ENCODE measurements at regions not wholly inside any gene's neighbourhood (a gene's known extent, or its start where the extent isn't known, plus 50 kb on each side); places are given as distances from the start of the nearest gene placed in this dataset.

DNA sequence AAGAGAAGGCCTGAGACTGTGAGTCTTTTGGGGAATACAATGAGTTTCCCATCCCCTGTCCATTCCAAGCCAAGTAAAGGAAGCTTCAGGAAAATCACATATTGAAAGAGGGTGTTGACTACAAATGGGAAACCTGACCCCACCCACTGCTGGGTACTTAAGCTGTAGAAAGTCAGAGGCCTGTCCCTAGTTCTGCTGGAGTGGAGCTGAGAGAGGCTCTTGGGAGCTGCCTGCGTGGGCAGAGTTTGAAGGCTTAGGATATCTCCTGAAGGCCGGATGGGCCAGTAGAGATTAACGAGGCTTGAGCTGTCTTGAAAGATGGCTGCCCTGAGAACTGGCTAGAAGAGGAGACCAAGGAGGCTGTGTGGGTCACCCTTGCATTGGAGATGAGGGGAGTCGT is 176.2 kb upstream of the NECTIN1 start:
- Mint-ChIP-seq H3K27me3 (ENCODE audit: low read depth) (peaks cover 11% of the 10 kb centered on the region), H3K9me3 (no peaks in the 10 kb centered on the region), H3K4me1 (peaks cover 30 to 37% of the 10 kb centered on the region in 2 experiments), H3K4me3 (no peak overlapping the region), H3K27ac (no peak overlapping the region), H3K36me3 (ENCODE audit: insufficient read depth in 1 of 3, low read depth in 3 of 3) (no peaks in the 10 kb centered on the region; a peak in 1 of 7 replicates)
- Histone ChIP-seq H3K23ac (ENCODE audit: insufficient read length, low read depth, low read length) (no peak overlapping the region), H4K20me1 (ENCODE audit: control insufficient read depth, insufficient read depth, insufficient read length) (no peaks in the 10 kb centered on the region), H3T11ph (ENCODE audit: low read length) (no peak overlapping the region), H3K4ac (ENCODE audit: low read depth, low read length) (no peak overlapping the region), H3K18ac (ENCODE audit: insufficient read length, low read depth, low read length) (no peak overlapping the region), H2BK120ac (ENCODE audit: low read depth, low read length, poor library complexity, severe bottlenecking) (no peak overlapping the region), H2AFZ (ENCODE audit: low read length) (no peak overlapping the region), H4K8ac (replicated peaks; ENCODE audit: insufficient read length, low read depth, low read length) (no peak overlapping the region), H3K9me3 (ENCODE audit: control insufficient read depth, low read depth, low read length) (no peaks in the 10 kb centered on the region), H3K79me1 (ENCODE audit: insufficient read depth, low read depth, low read length, poor library complexity, severe bottlenecking) (no peaks in the 10 kb centered on the region), H3K4me1 (ENCODE audit: insufficient read depth, low read length) (peaks cover 2% of the 10 kb centered on the region; the same call in 1 of the 2 replicates), H3K23me2 (ENCODE audit: insufficient read length, low read depth, low read length, poor library complexity, severe bottlenecking) (no peaks in the 10 kb centered on the region), H2BK15ac (ENCODE audit: low read depth, low read length) (no peak overlapping the region), H2AK5ac (ENCODE audit: insufficient read length, low read length) (no peak overlapping the region), H2BK12ac (ENCODE audit: insufficient read length, low read depth, low read length) (no peak overlapping the region), H4K5ac (ENCODE audit: insufficient read length, low read depth, low read length) (no peak overlapping the region), H3K27ac (ENCODE audit: insufficient read length, low read depth, low read length) (no peak overlapping the region), H3K27me3 (ENCODE audit: insufficient read depth, low read length) (no peaks in the 10 kb centered on the region), H3K9ac (ENCODE audit: extremely low read depth, insufficient read length, low read length) (no peak overlapping the region), H3K4me2 (ENCODE audit: insufficient read depth, insufficient read length, low read length) (no peak overlapping the region), H3K14ac (ENCODE audit: insufficient read depth, low read length) (no peak overlapping the region), H2BK20ac (ENCODE audit: low read depth, low read length, poor library complexity, severe bottlenecking) (no peak overlapping the region), H3K56ac (ENCODE audit: insufficient read length, low read depth, low read length) (no peak overlapping the region), H2BK5ac (ENCODE audit: insufficient read length, low read length) (no peak overlapping the region), H3K79me2 (ENCODE audit: insufficient read depth, low read length) (no peaks in the 10 kb centered on the region), H4K91ac (ENCODE audit: insufficient read length, low read depth, low read length) (no peak overlapping the region)
- TF ChIP-seq, protein P1, sequence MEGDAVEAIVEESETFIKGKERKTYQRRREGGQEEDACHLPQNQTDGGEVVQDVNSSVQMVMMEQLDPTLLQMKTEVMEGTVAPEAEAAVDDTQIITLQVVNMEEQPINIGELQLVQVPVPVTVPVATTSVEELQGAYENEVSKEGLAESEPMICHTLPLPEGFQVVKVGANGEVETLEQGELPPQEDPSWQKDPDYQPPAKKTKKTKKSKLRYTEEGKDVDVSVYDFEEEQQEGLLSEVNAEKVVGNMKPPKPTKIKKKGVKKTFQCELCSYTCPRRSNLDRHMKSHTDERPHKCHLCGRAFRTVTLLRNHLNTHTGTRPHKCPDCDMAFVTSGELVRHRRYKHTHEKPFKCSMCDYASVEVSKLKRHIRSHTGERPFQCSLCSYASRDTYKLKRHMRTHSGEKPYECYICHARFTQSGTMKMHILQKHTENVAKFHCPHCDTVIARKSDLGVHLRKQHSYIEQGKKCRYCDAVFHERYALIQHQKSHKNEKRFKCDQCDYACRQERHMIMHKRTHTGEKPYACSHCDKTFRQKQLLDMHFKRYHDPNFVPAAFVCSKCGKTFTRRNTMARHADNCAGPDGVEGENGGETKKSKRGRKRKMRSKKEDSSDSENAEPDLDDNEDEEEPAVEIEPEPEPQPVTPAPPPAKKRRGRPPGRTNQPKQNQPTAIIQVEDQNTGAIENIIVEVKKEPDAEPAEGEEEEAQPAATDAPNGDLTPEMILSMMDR (conservative IDR thresholded peaks at IDR 0.05) = no peak
- DNase-seq = no peak
- no CpG with 5 or more reads among the region's 4 CpGs for WGBS (ENCODE audit: extremely low coverage, insufficient read length, low lambda C conversion rate)
